Body of pancreas (tissue), 4 donors: ENCODE measurements at regions not wholly inside any gene's neighbourhood (a gene's known extent, or its start where the extent isn't known, plus 50 kb on each side); places are given as distances from the start of the nearest gene placed in this dataset.

Experiments used
- ATAC-seq: fragments of 150-250 bp; one replicate; pipeline ENCODE4 v1.9.1; 2016
- DNase-seq, 4 donors: peaks; one replicate each; pipeline ENCODE4 v3.0.0-alpha.2; 2019
- H3K27ac ChIP-seq, 4 donors: fragments of 200-600 bp; sonication (generic); 1 replicate in 3 of 4; 2 replicates in 1 of 4; pipeline versions ENCODE4 v1.5.1 to v1.6.1; 2016 to 2019; ENCODE audit warnings: mild to moderate bottlenecking in 1 of 4, mixed read lengths in 1 of 4, moderate library complexity in 1 of 4
- H3K27me3 ChIP-seq, 2 donors: fragments of 200-600 bp; sonication (generic); one replicate each; pipeline ENCODE4 v1.6.0; 2016; ENCODE audit warnings: mild to moderate bottlenecking in 1 of 2
- H3K36me3 ChIP-seq, 2 donors: fragments of 200-600 bp; sonication (generic); replicated peaks in 1 of 2; 2 replicates each; pipeline ENCODE4 v1.5.1; 2016; ENCODE audit warnings: low read depth in 2 of 2; ENCODE audit not compliant: insufficient read depth in 1 of 2
- H3K4me1 ChIP-seq: fragments of 200-600 bp; sonication (generic); one replicate; pipeline ENCODE4 v1.6.0; 2016
- H3K4me3 ChIP-seq, 2 donors: fragments of 200-600 bp; sonication (generic); 1 replicate in 1 of 2; 2 replicates in 1 of 2; pipeline ENCODE4 v1.5.1; 2016 to 2019
- H3K9me3 ChIP-seq, 3 donors: fragments of 200-600 bp; sonication (generic); 1 replicate in 2 of 3; 2 replicates in 1 of 3; pipeline ENCODE4 v1.5.1; 2016
- POLR2A ChIP-seq, 3 donors: fragments of 450-650 bp; IDR thresholded peaks; one replicate each; pipeline ENCODE4 v1.6.1; 2016; ENCODE audit warnings: antibody characterized with exemption in 3 of 3, mild to moderate bottlenecking in 2 of 3
- WGBS, 2 donors: methylation state at CpG; one replicate each; pipeline ENCODE4 v1.1.5; 2017; 5-methylcytosine and 5-hydroxymethylcytosine counted together
- intact Hi-C: fragments of 100-400 bp; cut with DNase I; formaldehyde crosslinking; loops from one replicate; pipeline ENCODE4 v1.15.1; 2023
- TF ChIP-seq, protein P1 (sequence below), 7 experiments: fragments of 450-650 bp in 4 of 7; fragments of 200-600 bp in 3 of 7; sonication (generic) in 3 of 7; IDR thresholded peaks; one replicate each; pipeline ENCODE4 v1.5.1; 2016 to 2019; ENCODE audit warnings: antibody characterized with exemption in 7 of 7

DNA sequence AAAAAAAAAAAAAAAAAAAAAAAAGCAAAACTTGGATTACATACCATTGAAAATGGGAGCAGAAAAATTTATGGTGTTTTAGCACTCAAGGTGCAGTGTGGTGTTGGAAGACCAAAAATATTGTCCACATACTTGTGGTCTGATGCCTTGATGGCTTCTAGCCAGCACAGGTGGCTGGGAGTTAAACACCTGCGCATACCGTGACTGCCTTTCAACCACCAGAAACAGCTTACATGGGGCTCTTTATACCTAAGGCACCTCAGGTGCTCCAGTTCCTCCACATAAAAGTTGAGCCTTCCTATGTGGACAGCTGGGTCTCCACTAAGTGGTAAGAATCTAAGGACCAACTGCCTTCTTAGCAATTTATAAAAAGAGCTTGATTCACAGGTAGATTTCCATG is 802.6 kb upstream of the CELF4 start:
- Histone ChIP-seq H3K27ac (no peak overlapping the region), H3K36me3 (no peaks in the 10 kb centered on the region), H3K27me3 (no peaks in the 10 kb centered on the region), H3K4me1 (no peaks in the 10 kb centered on the region), H3K9me3 (no peaks in the 10 kb centered on the region), H3K4me3 (no peak overlapping the region)
- no peak for TF ChIP-seq POLR2A (IDR thresholded peaks at IDR 0.05)
- TF ChIP-seq, protein P1, sequence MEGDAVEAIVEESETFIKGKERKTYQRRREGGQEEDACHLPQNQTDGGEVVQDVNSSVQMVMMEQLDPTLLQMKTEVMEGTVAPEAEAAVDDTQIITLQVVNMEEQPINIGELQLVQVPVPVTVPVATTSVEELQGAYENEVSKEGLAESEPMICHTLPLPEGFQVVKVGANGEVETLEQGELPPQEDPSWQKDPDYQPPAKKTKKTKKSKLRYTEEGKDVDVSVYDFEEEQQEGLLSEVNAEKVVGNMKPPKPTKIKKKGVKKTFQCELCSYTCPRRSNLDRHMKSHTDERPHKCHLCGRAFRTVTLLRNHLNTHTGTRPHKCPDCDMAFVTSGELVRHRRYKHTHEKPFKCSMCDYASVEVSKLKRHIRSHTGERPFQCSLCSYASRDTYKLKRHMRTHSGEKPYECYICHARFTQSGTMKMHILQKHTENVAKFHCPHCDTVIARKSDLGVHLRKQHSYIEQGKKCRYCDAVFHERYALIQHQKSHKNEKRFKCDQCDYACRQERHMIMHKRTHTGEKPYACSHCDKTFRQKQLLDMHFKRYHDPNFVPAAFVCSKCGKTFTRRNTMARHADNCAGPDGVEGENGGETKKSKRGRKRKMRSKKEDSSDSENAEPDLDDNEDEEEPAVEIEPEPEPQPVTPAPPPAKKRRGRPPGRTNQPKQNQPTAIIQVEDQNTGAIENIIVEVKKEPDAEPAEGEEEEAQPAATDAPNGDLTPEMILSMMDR (IDR thresholded peaks at IDR 0.05), result no peak
- peak; percentile 58 for ATAC-seq
- 26 to 45% methylated on average over 2 of the region's 2 CpGs for WGBS, 2 donors
- intact Hi-C loops, result no loop called here
- peak; percentile 50 to 67 (median 56) for DNase-seq

- Histone ChIP-seq H3K27me3 (no peaks in the 10 kb centered on the region), H3K4me1 (no peaks in the 10 kb centered on the region), H3K36me3 (no peaks in the 10 kb centered on the region), H3K9me3 (no peaks in the 10 kb centered on the region), H3K4me3 (no peak overlapping the region), H3K27ac (no peak overlapping the region)
- DNase-seq, result no peak
- 7 to 29% methylated on average over 1 of the region's 1 CpG for WGBS, 2 donors
- no peak for TF ChIP-seq POLR2A (IDR thresholded peaks at IDR 0.05)
- TF ChIP-seq, protein P1 (IDR thresholded peaks at IDR 0.05), result peak in 1 of 7 experiments; percentile 8
- ATAC-seq, result no peak
- intact Hi-C loops, result no loop called here
Measured at GRCh38 chr18:38367473-38367872, 801.9 kb upstream of the CELF4 start.

DNA sequence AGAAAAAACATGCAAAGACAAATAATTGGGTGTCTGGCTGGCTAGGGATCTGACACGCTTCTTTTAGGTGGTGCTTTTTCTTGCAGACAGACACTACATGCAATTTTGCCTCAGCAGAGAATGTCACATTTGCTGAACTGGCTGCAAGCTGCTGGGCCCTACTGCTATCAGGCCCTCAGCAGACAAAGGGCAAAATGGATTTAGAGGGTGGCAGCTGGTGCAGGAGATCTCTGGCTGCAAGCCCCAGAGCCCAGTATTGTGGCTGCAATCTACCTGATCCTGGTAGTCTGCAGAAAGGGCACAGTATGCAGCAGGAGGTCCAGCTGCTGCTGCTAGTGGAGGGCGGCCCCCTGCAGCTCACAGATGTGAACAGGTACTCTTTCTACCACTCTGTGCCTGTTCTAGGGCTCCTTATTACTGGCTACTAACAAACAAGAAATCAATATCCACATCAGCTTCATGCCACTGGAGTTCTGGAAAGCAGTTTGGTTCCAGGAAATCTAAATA is 796.7 kb upstream of the CELF4 start:
- no peaks in the 10 kb centered on the region for H3K9me3 ChIP-seq
- H3K4me3 ChIP-seq, result no peak overlapping the region
- 77 to 81% methylated on average over 2 of the region's 2 CpGs for WGBS, 2 donors
- no peak for ATAC-seq
- intact Hi-C loops, result no loop called here
- no peak overlapping the region for H3K27ac ChIP-seq
- no peak for TF ChIP-seq POLR2A (IDR thresholded peaks at IDR 0.05)
- TF ChIP-seq, protein P1 (IDR thresholded peaks at IDR 0.05), result no peak
- H3K27me3 ChIP-seq, result no peaks in the 10 kb centered on the region
- H3K4me1 ChIP-seq, result no peaks in the 10 kb centered on the region
- DNase-seq, result no peak
- no peaks in the 10 kb centered on the region for H3K36me3 ChIP-seq

- Histone ChIP-seq H3K36me3 (no peaks in the 10 kb centered on the region), H3K9me3 (no peaks in the 10 kb centered on the region), H3K27ac (no peak overlapping the region), H3K4me3 (no peak overlapping the region), H3K4me1 (no peaks in the 10 kb centered on the region), H3K27me3 (no peaks in the 10 kb centered on the region)
- no peak for ATAC-seq
- intact Hi-C loops, result no loop called here
- TF ChIP-seq POLR2A (IDR thresholded peaks at IDR 0.05), result no peak
- TF ChIP-seq, protein P1 (IDR thresholded peaks at IDR 0.05), result no peak
- 76 to 78% methylated on average over 11 of the region's 11 CpGs for WGBS, 2 donors
- DNase-seq, result no peak
Measured at GRCh38 chr18:38358805-38359657, 793.4 kb upstream of the CELF4 start.

DNA sequence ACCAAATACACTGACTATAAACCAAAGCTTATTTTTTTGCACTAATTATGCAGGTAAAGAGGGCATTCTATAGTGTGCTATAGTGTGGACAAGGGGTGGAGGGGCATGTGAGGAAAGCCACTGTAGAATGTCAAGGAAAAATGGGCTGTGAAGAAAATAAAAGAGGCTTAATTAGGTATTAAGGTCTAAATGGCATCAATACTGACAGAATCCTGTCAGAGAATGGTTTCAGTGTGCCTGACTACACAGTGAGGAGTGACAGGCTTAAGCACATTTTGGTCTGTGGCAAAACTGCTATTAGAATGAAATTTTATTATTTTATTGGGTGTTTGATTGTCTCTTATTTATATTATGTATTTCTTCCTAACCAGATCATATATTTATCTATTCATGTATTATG is 787.6 kb upstream of the CELF4 start:
- Histone ChIP-seq H3K27me3 (no peaks in the 10 kb centered on the region), H3K27ac (no peak overlapping the region), H3K9me3 (no peaks in the 10 kb centered on the region), H3K36me3 (no peaks in the 10 kb centered on the region), H3K4me3 (no peak overlapping the region), H3K4me1 (no peaks in the 10 kb centered on the region)
- intact Hi-C loops, result no loop called here
- DNase-seq, result no peak
- ATAC-seq, result no peak
- no peak for TF ChIP-seq POLR2A (IDR thresholded peaks at IDR 0.05)
- TF ChIP-seq, protein P1 (IDR thresholded peaks at IDR 0.05), result no peak
